ENCODE measurements at regions not wholly inside any gene's neighbourhood (a gene's known extent, or its start where the extent isn't known, plus 50 kb on each side); places are given as distances from the start of the nearest gene placed in this dataset.

DNA sequence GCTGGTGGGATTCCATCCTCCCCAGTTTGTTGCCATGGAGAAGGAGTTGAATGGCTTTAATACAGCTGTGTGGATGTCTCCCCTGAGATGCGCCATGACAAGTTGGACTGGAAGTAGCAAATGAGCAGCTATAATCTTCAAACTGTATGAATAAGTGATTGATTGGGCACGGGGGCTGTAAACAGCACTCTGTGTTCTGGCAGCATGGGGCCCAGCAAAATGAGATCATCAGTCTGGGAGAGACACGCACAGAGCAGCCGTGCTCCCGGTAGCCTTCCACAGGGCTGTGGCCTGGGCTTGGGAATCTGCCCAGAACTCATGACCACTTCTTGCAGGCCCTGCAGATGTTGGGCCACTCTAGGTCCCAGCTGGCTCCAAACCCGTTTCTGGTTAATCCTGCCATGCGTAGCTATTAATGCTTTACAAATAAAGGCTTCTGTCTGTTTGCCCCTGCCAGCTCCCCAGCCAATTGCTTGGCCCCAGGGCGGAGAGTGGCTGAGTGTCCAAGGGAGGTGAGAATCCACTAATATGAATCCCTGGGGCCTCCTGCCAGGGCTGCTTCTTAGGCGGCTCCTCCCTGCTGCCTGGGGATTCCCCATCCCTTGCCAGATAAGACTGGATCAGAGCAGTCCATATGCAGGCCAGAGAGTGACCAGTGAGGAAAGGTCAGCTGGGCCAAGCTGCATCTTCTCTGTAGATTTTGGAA, 642.9 kb downstream of the AJAP1 start:
- no peak for DNase-seq
- no peaks in the 10 kb centered on the region for H3K36me3 Mint-ChIP-seq (ENCODE audit: low read depth)
- H3K27me3 Mint-ChIP-seq = no peaks in the 10 kb centered on the region
- no peaks in the 10 kb centered on the region for H3K4me1 Mint-ChIP-seq
- no peak overlapping the region for H3K4me3 Mint-ChIP-seq
- no peak overlapping the region for H3K27ac Mint-ChIP-seq
- ChIA-PET POLR2A (no interaction called here), CTCF (no interaction called here)
- no peaks in the 10 kb centered on the region for H3K9me3 Mint-ChIP-seq

DNA sequence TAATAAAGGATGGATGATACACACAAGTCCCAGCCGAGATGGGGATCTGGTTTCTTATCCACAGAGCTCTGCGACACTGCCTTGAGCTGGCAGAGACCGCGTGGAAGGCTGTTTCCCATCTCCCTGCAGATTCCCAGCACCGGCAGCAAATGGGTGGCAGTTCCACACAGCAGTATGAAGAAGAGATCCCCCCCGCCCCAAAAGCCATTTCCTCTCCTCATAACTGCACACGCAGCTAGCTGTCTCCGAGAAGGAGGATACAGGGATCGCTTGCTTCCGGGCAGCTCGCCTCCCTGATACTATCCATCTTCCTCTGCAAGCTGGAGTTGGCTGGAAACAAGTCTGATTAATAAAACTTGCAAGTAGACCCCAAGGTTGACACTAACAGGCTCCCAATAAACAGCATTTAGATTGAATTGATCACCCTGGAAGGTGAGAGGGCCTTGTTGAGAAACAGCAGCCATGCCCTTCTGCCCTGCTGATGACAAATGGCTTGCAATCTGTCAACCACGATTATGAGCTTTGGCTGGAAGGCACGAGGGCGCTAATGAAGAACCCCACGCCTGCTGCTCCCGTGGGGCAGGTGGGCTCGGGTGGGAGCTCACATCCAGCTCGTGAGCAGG, 642.3 kb downstream of the AJAP1 start:
- Mint-ChIP-seq H3K27ac (no peak overlapping the region), H3K4me1 (no peaks in the 10 kb centered on the region), H3K4me3 (no peak overlapping the region), H3K9me3 (no peaks in the 10 kb centered on the region), H3K36me3 (ENCODE audit: low read depth) (no peaks in the 10 kb centered on the region), H3K27me3 (no peaks in the 10 kb centered on the region)
- CTCF ChIA-PET = no interaction called here
- POLR2A ChIA-PET = no interaction called here
- no peak for DNase-seq

DNA sequence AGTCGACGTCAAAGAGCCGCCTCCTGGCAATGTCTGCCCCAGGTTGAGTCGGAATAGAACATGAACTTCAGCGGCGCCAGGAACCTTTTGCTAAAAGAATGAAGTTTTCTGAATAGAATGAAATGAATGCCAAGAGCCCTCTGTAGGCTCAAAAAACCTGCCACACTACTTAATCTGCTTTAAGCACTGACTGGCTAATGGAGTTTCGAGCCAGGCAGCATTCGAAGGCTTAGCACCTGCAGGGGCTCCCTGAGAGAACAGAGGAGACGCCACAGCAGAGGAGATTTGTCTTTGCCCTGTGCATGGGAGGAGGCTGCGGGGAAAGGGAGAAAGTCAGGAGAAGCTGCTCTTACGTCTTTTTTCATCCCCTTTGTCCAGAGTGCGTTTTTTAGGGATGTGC, 641.7 kb downstream of the AJAP1 start:
- DNase-seq = no peak
- H3K36me3 Mint-ChIP-seq (ENCODE audit: low read depth) = no peaks in the 10 kb centered on the region
- POLR2A ChIA-PET = no interaction called here

DNA sequence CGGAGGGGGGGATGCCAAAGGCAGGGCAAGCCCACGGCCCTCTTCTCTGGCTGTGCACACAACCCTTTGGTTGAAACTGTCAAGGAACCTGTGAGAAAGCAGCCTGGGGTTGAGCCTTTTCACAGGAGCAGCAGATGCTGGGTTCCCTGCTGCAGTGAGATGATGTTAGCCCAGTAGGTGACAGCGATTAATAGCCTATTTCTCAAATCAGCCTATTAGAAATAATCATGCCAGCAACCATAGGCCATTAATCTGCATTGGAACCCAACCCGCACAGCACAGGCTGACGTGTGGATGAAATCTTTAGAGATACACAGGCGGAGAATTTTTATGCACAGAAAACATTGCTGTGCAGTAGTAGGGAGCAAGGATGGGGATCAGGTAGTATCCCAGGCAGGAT, 637.5 kb downstream of the AJAP1 start:
- H3K4me1 Mint-ChIP-seq = no peaks in the 10 kb centered on the region
- CTCF ChIA-PET = no interaction called here

More for the DNA sequence above, 641.7 kb downstream of the AJAP1 start:
- H3K4me1 Mint-ChIP-seq = no peaks in the 10 kb centered on the region
- H3K27me3 Mint-ChIP-seq = no peaks in the 10 kb centered on the region
- H3K4me3 Mint-ChIP-seq = no peak overlapping the region
- H3K27ac Mint-ChIP-seq = no peak overlapping the region
- CTCF ChIA-PET = no interaction called here
- H3K9me3 Mint-ChIP-seq = no peaks in the 10 kb centered on the region

DNA sequence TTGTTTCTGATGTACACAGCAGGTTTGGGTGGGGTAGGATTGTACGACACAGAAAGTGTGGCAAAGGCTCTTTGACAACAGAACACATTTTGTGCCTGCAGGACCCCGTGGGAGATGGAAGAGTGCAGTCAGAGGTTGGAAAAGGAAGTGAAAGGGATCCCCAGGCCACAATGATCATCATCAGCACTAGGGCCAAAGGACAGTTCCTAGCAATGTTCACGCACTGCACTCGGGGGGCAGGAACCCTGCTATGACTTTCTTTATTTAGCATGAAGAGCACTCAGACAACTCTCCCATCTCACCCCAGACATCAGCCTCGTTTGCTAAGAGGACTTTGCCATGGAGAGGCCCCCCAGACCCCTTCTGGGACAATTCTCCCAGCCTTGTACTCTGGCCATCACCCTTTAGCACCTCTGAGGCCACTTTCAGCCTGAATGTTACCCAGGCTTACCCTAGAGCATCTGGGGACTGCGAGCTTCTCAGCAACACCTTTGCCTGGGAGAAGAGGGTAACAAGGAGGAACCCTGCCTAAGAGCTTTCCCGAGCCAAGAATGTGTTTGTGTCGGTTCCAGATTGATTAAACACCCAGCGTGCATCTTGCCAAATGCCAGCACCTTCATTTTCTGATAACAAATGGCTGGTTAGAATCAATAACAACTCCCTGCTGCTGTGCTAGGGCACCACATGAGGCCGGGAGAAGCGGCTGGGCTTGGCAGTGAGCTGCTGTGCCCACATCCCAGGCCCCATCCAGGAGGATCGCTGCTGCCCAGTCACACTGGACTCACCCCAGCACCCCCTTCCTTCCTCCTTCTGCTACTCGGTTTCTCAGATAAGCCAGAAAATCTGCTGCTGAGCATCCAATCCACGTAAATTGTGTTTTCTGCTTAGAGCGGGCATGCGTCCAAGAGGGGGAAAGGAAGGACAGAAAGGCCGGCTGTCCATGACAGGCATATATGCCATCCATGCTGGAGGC, 633.1 kb downstream of the AJAP1 start:
- no peaks in the 10 kb centered on the region for H3K36me3 Mint-ChIP-seq (ENCODE audit: low read depth)
- POLR2A ChIA-PET = no interaction called here
- CTCF ChIA-PET = no interaction called here
- H3K27me3 Mint-ChIP-seq = no peaks in the 10 kb centered on the region
- no peak for DNase-seq
- H3K9me3 Mint-ChIP-seq = peaks cover 7% of the 10 kb centered on the region
- no peak overlapping the region for H3K27ac Mint-ChIP-seq
- no peak overlapping the region for H3K4me3 Mint-ChIP-seq
- no peaks in the 10 kb centered on the region for H3K4me1 Mint-ChIP-seq

More for the DNA sequence above, 637.5 kb downstream of the AJAP1 start:
- DNase-seq = no peak
- H3K27me3 Mint-ChIP-seq = no peaks in the 10 kb centered on the region
- H3K27ac Mint-ChIP-seq = no peak overlapping the region
- no peaks in the 10 kb centered on the region for H3K36me3 Mint-ChIP-seq (ENCODE audit: low read depth)
- no peak overlapping the region for H3K4me3 Mint-ChIP-seq
- H3K9me3 Mint-ChIP-seq = no peaks in the 10 kb centered on the region
- POLR2A ChIA-PET = no interaction called here

DNA sequence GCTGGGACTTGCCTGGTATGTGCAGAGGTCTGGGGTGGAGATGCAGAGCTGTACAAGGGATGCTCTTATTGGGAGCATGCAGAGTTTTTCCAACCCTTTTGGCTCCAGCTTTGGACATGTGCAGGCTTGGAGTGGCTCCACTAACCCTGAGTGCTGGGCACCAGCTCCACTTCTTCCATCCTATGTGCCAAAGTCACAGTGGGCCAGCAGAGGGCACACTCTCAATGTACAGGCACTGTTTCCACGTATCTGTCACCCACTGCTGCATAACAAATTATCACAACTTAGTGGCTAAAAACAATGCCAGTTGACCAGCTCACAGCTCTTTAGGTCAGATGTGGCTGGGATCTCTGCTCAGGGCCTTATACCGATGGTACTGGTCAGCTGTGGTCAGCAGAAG, 631.8 kb downstream of the AJAP1 start:
- Mint-ChIP-seq H3K36me3 (ENCODE audit: low read depth) (no peaks in the 10 kb centered on the region), H3K9me3 (peaks cover 7% of the 10 kb centered on the region), H3K27ac (no peak overlapping the region), H3K27me3 (no peaks in the 10 kb centered on the region), H3K4me3 (no peak overlapping the region), H3K4me1 (no peaks in the 10 kb centered on the region)
- peak; percentile 28 for DNase-seq
- ChIA-PET CTCF (no interaction called here), POLR2A (no interaction called here)

DNA sequence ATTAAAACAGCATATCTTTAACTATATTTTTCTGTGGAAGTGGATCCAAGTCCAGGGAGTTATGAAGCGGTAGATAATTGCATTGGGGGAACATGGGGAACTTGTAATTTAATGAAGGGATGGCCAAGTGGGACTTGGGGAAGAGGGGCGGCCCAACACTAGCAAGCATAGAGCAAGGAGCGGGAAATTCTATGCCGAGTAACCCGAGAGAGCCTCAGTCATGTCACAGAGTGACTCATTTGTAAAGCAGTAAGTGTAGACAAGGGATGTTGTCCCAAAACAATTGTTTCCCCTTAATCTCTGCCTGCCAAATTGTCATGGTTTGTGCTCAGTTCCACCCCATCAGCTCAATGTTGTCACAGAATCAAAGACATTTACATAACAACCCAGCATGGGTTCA, 620.1 kb downstream of the AJAP1 start:
- no peak overlapping the region for H3K27ac Mint-ChIP-seq

DNA sequence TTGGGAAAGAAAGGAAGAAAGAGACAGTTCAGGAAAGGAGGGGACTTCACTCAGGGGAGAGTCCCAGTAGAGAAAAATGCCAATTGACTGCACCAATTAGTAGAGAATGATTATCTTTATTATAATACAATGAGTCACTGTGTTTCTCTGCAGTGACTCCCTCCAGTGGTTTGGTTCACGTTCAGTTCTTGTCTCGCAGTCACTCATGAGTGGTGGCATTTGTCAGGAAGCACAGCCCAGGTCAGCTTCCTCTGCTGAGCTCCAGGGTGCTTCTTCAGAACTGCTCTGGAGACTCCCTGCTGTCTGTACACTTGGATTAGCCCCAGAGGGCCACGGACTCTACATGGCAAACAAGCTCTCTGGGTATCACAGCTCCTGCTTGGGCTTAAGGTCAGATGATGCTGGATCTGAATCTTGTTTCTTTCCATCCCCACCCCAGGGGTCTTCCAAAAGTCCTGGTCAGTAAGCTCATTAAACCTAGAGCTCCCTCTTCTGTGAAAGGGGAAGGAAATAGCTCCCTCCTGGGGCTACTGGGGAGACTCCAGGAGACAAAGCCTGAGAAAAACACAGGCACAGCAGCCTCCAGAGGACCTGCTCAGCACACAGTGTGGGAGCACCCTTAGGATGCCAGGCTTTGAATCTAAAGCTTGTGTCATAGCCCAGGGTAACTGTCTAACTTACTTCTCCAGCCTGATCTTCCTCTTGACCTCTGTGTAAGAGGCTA, 619.0 kb downstream of the AJAP1 start:
- Mint-ChIP-seq H3K36me3 (ENCODE audit: low read depth) (no peaks in the 10 kb centered on the region), H3K9me3 (no peaks in the 10 kb centered on the region), H3K27ac (no peak overlapping the region), H3K4me1 (no peaks in the 10 kb centered on the region), H3K4me3 (no peak overlapping the region), H3K27me3 (no peaks in the 10 kb centered on the region)
- POLR2A ChIA-PET = no interaction called here
- no peak for DNase-seq
- CTCF ChIA-PET = no interaction called here

More for the DNA sequence above, 620.1 kb downstream of the AJAP1 start:
- no peak overlapping the region for H3K4me3 Mint-ChIP-seq
- no peaks in the 10 kb centered on the region for H3K27me3 Mint-ChIP-seq
- ChIA-PET POLR2A (no interaction called here), CTCF (no interaction called here)
- no peaks in the 10 kb centered on the region for H3K36me3 Mint-ChIP-seq (ENCODE audit: low read depth)
- no peak for DNase-seq
- H3K9me3 Mint-ChIP-seq = no peaks in the 10 kb centered on the region
- no peaks in the 10 kb centered on the region for H3K4me1 Mint-ChIP-seq

DNA sequence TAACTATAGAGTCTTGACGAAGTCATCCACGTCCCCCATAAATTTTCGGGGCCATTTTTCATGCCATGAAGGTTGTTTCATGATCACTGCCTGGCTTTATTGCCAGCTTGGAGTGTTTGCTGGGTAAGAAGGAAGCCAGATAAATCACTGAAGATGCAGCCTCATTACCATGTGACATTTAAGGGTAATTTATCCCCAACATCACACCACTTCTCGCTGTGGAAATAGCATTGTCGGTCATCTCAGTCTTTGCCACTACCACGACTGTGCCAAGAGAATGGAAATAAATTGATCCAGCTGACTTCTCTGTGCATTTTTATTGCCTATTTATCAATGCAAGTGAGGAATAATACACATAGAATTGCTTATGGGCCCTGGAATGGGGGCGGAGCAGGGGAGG, 617.9 kb downstream of the AJAP1 start:
- ChIA-PET POLR2A (no interaction called here), CTCF (no interaction called here)
- peaks cover 2% of the 10 kb centered on the region for H3K9me3 Mint-ChIP-seq
- no peak overlapping the region for H3K27ac Mint-ChIP-seq
- H3K4me1 Mint-ChIP-seq = no peaks in the 10 kb centered on the region
- no peak for DNase-seq
- no peak overlapping the region for H3K4me3 Mint-ChIP-seq
- no peaks in the 10 kb centered on the region for H3K36me3 Mint-ChIP-seq (ENCODE audit: low read depth)
- H3K27me3 Mint-ChIP-seq = no peaks in the 10 kb centered on the region

DNA sequence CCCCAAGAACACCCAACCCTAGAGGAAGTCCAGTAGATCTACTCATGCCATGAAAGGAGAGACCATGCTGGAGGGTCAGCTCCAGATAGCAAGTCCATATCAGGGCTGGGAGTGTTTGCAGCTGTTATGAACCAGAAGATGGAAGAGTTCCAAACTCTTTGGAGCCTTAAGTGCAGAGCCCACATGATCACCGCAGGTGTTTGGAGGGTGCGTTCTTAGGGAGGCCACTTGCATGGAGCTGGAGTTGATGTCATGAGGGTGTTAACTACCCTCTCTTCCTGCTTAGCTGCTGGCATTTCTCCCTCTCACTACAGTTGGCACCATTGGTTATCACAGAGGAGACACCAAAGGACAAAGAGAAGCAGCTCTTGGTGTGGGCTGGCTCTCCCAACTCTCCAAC, 616.9 kb downstream of the AJAP1 start:
- no peak for DNase-seq
- Mint-ChIP-seq H3K27me3 (no peaks in the 10 kb centered on the region), H3K27ac (no peak overlapping the region), H3K9me3 (peaks cover 2% of the 10 kb centered on the region), H3K4me1 (no peaks in the 10 kb centered on the region), H3K4me3 (no peak overlapping the region), H3K36me3 (ENCODE audit: low read depth) (no peaks in the 10 kb centered on the region)
- ChIA-PET CTCF (no interaction called here), POLR2A (no interaction called here)

DNA sequence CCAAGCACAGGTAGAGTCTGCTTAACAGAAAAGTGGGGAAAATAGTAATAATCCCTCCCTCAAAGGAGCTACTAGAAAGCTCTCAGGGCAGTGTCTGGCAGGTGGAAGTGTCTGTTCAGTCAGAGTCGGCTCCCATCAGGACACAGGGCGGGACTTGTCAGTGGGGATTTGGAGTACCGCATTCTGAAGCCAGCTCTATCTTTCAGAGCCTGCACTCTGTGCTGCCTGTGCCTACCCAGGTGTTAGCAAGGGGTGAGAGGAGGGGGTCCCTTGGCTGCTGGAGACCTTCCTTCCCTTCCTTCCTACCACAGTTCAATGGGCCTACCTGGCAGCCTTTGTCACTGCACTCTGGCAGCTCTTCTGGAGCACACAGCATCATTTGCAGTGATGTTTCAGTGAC, 615.5 kb downstream of the AJAP1 start:
- Mint-ChIP-seq H3K27me3 (no peaks in the 10 kb centered on the region), H3K4me1 (no peaks in the 10 kb centered on the region), H3K36me3 (ENCODE audit: low read depth) (no peaks in the 10 kb centered on the region)

DNA sequence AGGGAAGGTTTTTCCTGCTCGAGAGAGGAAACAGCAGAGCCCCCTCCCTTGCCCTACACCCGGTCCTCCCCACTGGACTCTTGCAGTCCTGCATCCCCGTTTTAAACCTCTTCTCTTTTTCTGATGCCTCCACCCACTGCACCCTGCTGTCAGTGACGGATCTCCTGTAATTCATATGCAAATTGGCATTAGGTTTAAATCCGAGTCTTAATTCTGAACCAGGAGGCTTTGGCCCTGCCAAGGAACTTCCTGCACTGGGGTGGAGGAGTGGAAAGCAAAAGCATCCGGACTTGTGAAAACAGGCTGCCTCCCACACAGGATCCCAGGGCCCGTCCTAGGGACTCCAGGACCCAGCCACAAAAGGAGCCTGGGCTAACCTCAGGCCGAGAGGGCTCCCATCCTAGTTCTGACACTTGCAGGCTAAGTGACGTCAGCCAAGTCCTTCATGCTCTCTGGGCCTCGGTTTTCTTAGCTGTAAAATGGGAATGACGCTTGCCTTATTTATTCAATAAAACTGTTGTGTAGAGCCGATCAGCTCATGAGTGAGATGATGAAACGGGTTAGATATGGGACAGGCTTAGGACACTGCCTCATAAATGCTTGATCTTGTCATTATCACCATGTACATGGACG, 613.3 kb downstream of the AJAP1 start:
- H3K27ac Mint-ChIP-seq = no peak overlapping the region
- DNase-seq = no peak
- no peaks in the 10 kb centered on the region for H3K27me3 Mint-ChIP-seq
- peaks cover 4% of the 10 kb centered on the region for H3K9me3 Mint-ChIP-seq
- H3K36me3 Mint-ChIP-seq (ENCODE audit: low read depth) = no peaks in the 10 kb centered on the region
- no peaks in the 10 kb centered on the region for H3K4me1 Mint-ChIP-seq
- ChIA-PET CTCF (interaction anchor here (0.6 kb wide), 1 partner anchor 737 kb away, joined by 3 read pairs; no protein-coding TSS in a partner anchor), POLR2A (no interaction called here)
- no peak overlapping the region for H3K4me3 Mint-ChIP-seq

More for the DNA sequence above, 615.5 kb downstream of the AJAP1 start:
- no peak for DNase-seq
- POLR2A ChIA-PET = no interaction called here
- no peak overlapping the region for H3K27ac Mint-ChIP-seq
- CTCF ChIA-PET = no interaction called here
- no peak overlapping the region for H3K4me3 Mint-ChIP-seq
- H3K9me3 Mint-ChIP-seq = peaks cover 2% of the 10 kb centered on the region
